Fibroblast of lung (primary cell): ENCODE measurements at regions not wholly inside any gene's neighbourhood (a gene's known extent, or its start where the extent isn't known, plus 50 kb on each side); places are given as distances from the start of the nearest gene placed in this dataset.

Source experiments
- DNase-seq, 2 donors: peaks; one replicate each; pipeline versions ENCODE4 v3.0.0 to v3.0.0-alpha.2; 2010; ENCODE audit warnings: low read depth in 2 of 2
- H2AFZ ChIP-seq: 2 replicates; pipeline ENCODE4 v1.5.1; 2012; ENCODE audit warnings: low read length, control low read depth, inconsistent platforms
- H3K27ac ChIP-seq: 2 replicates; pipeline ENCODE4 v1.5.1; 2011; ENCODE audit warnings: low read length, control low read depth; ENCODE audit not compliant: insufficient read depth
- H3K27me3 ChIP-seq: 2 replicates; pipeline ENCODE4 v1.5.1; 2011; ENCODE audit warnings: mild to moderate bottlenecking, low read length; ENCODE audit not compliant: control insufficient read depth, insufficient read depth
- H3K36me3 ChIP-seq: 2 replicates; pipeline ENCODE4 v1.5.1; 2011; ENCODE audit warnings: low read length; ENCODE audit not compliant: control insufficient read depth, insufficient read depth
- H3K4me1 ChIP-seq: 2 replicates; pipeline ENCODE4 v1.5.1; 2011; ENCODE audit warnings: low read length; ENCODE audit not compliant: control insufficient read depth, insufficient read depth; ENCODE audit errors: extremely low read depth
- H3K4me2 ChIP-seq: 2 replicates; pipeline ENCODE4 v1.5.1; 2011; ENCODE audit warnings: low read length, control low read depth; ENCODE audit not compliant: insufficient read depth; ENCODE audit errors: extremely low read depth
- H3K4me3 ChIP-seq, 4 experiments: fragments of 200-600 bp in 1 of 4; sonication (generic) in 1 of 4; replicated peaks in 1 of 4; 2 replicates each; pipeline ENCODE4 v1.5.1; 2011 to 2016; ENCODE audit warnings: low read length in 4 of 4, low read depth in 3 of 4, mild to moderate bottlenecking in 3 of 4, control low read depth in 2 of 4, inconsistent platforms in 1 of 4, mixed read lengths in 1 of 4; ENCODE audit not compliant: insufficient read depth in 1 of 4; ENCODE audit errors: control extremely low read depth in 1 of 4
- H3K79me2 ChIP-seq: 2 replicates; pipeline ENCODE4 v1.5.1; 2012; ENCODE audit warnings: mild to moderate bottlenecking, low read length, inconsistent platforms; ENCODE audit not compliant: control insufficient read depth, insufficient read depth
- H3K9ac ChIP-seq: 2 replicates; pipeline ENCODE4 v1.5.1; 2011; ENCODE audit warnings: mild to moderate bottlenecking, low read length, control low read depth; ENCODE audit not compliant: insufficient read depth
- H3K9me3 ChIP-seq: 2 replicates; pipeline ENCODE4 v1.5.1; 2012; ENCODE audit warnings: low read depth, low read length; ENCODE audit not compliant: control insufficient read depth, insufficient read depth
- H4K20me1 ChIP-seq: 2 replicates; pipeline ENCODE4 v1.5.1; 2011; ENCODE audit warnings: low read length; ENCODE audit not compliant: control insufficient read depth, insufficient read depth; ENCODE audit errors: extremely low read depth
- CTCF ChIP-seq, 2 donors: IDR thresholded peaks in 1 of 2; conservative IDR thresholded peaks in 1 of 2; 1 replicate in 1 of 2; 2 replicates in 1 of 2; pipeline ENCODE4 v1.5.1; 2011 to 2012; ENCODE audit warnings: low read length in 2 of 2, control low read depth in 1 of 2, inconsistent platforms in 1 of 2, low read depth in 1 of 2, mild to moderate bottlenecking in 1 of 2
- EZH2 ChIP-seq: IDR thresholded peaks from 2 replicates; pipeline ENCODE4 v1.5.1; 2012; ENCODE audit warnings: low read length, control low read depth, mild to moderate bottlenecking; ENCODE audit errors: missing control alignments

GRCh38 chr2:175383286-175383685, 201.8 kb upstream of the ATP5MC3 start:
- no peaks in the 10 kb centered on the region for H3K9me3 ChIP-seq
- no peak overlapping the region for H2AFZ ChIP-seq
- no peaks in the 10 kb centered on the region for H3K79me2 ChIP-seq
- H3K4me3 ChIP-seq: no peak overlapping the region
- no peak for DNase-seq
- no peak overlapping the region for H3K9ac ChIP-seq
- no peaks in the 10 kb centered on the region for H3K36me3 ChIP-seq
- TF ChIP-seq CTCF (conservative IDR thresholded peaks at IDR 0.05 in 1 of 2, IDR thresholded peaks at IDR 0.05 in 1 of 2; ENCODE audit: low read depth in 1 of 2, low read length in 2 of 2): no peak
- no peak for TF ChIP-seq EZH2
- H3K4me1 ChIP-seq: no peaks in the 10 kb centered on the region
- H3K27ac ChIP-seq: no peak overlapping the region
- H3K27me3 ChIP-seq: no peaks in the 10 kb centered on the region
- no peak overlapping the region for H3K4me2 ChIP-seq
- no peaks in the 10 kb centered on the region for H4K20me1 ChIP-seq

- Histone ChIP-seq H3K27ac (no peak overlapping the region), H3K27me3 (no peaks in the 10 kb centered on the region), H3K4me2 (no peak overlapping the region), H4K20me1 (no peaks in the 10 kb centered on the region), H3K9ac (no peak overlapping the region), H3K4me3 (no peak overlapping the region), H3K4me1 (no peaks in the 10 kb centered on the region), H3K79me2 (no peaks in the 10 kb centered on the region), H3K36me3 (no peaks in the 10 kb centered on the region), H3K9me3 (no peaks in the 10 kb centered on the region), H2AFZ (no peak overlapping the region)
- no peak for DNase-seq
- TF ChIP-seq CTCF (conservative IDR thresholded peaks at IDR 0.05 in 1 of 2, IDR thresholded peaks at IDR 0.05 in 1 of 2; ENCODE audit: low read depth in 1 of 2, low read length in 2 of 2): no peak
- no peak for TF ChIP-seq EZH2
Measured at GRCh38 chr2:175373729-175374128, 192.2 kb upstream of the ATP5MC3 start.

- Histone ChIP-seq H3K27ac (no peak overlapping the region), H3K79me2 (no peaks in the 10 kb centered on the region), H3K4me2 (no peak overlapping the region), H2AFZ (no peak overlapping the region), H3K4me1 (no peaks in the 10 kb centered on the region), H4K20me1 (no peaks in the 10 kb centered on the region), H3K9ac (no peak overlapping the region), H3K4me3 (no peak overlapping the region), H3K36me3 (no peaks in the 10 kb centered on the region), H3K27me3 (no peaks in the 10 kb centered on the region), H3K9me3 (no peaks in the 10 kb centered on the region)
- DNase-seq: peak; percentile 1 to 67
- no peak for TF ChIP-seq EZH2
- no peak for TF ChIP-seq CTCF (conservative IDR thresholded peaks at IDR 0.05 in 1 of 2, IDR thresholded peaks at IDR 0.05 in 1 of 2; ENCODE audit: low read depth in 1 of 2, low read length in 2 of 2)
Measured at GRCh38 chr2:175372704-175373701, 191.5 kb upstream of the ATP5MC3 start.
